HG03571 (cell line): ENCODE measurements at regions not wholly inside any gene's neighbourhood (a gene's known extent, or its start where the extent isn't known, plus 50 kb on each side); places are given as distances from the start of the nearest gene placed in this dataset.
"Not testable (repeated sequence)": the region's sequence is repeated elsewhere in the genome, so short reads cannot be mapped to it uniquely, and the experiment has no call there.

Source experiments
- ATAC-seq: cut with Tn5 transposase; IDR thresholded peaks from one replicate; pipeline ENCODE4 v1.9.1; 2021; ENCODE audit not compliant: unreplicated experiment

DNA sequence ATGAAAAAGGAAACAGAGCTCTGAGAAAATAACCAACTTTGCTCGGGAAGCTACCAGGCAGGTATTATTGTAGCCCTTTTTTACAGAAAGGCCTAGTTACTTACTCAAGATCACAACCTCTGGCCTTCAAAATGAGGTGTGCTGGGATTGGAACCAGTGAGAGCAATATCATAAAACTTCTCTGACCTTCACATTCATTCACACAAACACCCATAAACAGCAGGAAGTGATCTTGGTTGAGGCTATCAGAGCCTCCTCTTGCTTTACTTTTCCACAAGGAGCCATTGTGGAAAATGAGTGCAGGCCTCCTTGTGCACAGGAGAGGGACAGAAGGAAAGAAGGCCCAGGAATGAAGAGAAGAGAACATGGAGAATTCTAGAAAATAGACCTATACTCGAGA is 204.5 kb upstream of the NPVF start:
- no peak for ATAC-seq

DNA sequence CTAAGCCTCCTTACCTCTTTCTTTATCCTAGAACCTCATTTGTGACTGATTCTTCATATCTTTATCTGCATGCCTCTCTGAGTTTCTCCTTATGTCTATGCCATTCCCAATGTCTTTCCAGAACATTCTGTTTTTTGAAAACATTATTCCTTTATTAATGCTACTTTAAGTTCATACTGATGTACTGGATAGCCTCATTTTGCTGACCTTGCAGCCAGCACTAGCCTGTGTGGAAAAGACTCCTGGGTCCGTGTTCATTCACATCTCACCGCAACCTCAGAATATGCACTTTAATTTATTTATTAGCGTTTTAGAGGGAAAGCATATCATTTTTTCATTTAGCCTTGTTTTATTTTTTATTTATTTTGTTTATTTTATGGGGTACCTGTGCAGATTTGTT is 208.1 kb upstream of the NPVF start:
- ATAC-seq: no peak

- no peak for ATAC-seq
These were observed 209.0 kb upstream of the NPVF start for GRCh38 chr7:25437308-25437707.

DNA sequence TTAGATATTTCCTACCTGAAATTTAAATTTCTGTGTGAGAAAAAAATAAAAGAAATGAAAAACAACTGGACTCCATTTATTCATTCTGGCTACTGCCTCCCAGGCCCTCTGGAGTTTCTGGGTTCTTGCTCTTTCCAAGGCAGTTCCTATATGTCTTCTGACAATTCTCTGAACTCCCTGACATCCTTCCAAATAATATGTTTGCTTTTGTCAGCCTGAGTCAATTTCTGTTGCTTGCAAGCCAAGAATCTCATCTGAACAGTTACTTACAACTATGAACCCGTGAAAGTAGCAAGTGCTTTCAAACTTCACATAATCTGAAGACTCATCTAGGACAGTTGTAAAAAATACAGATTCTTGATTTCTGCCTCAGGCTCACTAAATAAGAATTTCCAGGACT is 216.7 kb upstream of the NPVF start:
- no peak for ATAC-seq

DNA sequence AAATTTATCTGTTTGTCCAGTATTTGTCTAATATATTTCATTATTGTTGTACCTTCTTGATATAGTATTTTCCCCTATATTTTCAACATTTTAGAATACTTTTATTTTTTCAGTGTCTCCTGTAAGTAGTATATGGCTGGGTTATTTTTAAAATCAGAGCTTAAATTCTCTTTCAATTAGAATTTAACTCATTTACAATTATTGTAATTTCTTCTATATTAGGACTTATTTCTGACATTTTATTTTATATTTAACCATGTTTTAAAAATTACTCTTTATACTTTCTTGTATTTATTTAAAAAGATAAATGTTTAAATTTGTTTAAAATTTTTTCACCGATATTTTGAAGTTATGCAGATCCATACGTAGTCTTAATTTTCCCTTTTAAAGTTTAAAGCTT is 220.0 kb upstream of the NPVF start:
- no peak for ATAC-seq

DNA sequence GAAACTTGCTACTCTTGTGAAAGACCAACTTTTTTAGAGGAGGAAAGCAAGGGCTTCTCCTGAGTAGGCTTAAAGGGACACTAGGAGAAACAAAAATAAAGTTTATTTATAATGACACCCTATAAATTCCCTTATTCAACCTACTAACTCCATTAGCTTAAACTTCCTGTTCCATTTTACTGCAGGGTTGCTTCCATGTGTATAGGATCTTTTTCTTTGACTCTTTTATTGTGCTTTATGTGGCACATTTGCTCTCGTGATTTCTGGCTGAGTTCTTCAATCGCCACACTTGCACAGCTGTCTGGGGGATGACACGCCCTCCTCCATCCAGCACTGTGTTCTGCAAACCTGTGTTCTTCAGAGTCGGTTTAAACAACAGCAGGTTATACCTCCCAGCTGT is 225.7 kb upstream of the NPVF start:
- no peak for ATAC-seq

DNA sequence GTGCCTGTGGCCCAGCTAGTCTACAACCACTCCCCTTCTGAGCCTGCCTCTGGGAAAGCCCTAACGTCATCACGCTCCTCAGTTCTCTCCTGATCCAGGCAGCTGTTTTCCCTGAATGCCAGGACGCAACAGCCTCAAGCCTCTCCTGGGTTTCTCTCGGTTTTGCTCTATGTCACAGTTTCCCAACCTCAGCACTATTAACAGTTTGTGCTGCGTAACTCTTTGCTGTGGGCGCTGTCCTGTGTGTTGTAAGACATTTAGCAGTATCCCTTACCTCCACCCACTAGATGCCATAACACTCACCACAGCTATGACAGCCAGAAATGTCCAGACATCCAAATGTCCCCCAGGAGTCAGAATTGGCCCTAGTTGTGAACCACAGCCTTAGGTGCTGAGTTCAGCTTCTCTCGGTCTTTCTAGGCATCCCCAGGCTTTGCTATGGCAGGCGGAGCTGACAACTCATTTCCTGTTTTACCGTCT is 226.3 kb upstream of the NPVF start:
- no peak for ATAC-seq

DNA sequence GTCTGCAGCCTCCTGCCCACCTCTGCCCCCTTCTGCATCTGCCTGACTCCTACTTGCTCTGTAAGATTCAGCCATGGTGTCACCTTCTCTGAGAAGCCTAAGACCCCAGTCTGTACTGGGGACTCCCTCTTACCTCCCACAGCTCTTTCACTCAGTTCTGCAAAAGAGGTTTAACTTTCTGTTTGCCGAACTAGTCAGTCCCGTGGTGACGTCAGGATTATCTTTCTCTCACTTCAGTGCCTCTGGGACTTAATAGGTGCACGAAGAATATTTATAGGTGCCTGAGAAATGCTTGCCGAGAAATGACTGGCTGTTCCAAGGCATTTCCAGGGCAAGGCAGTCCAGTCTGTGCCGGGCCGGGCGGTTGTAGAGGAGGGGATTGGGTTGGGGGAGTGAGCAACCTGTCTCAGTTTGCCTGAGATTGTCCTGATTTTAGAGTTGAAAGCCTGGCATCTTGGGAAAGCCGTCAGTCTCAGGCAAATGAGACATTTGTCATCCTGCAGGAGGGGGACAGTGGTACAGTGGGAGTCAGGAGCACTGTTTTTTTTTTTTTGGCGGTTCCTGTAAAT is 227.5 kb upstream of the NPVF start:
- ATAC-seq: no peak

GRCh38 chr7:25456467-25457171 is 228.3 kb upstream of the NPVF start:
- ATAC-seq: no peak

DNA sequence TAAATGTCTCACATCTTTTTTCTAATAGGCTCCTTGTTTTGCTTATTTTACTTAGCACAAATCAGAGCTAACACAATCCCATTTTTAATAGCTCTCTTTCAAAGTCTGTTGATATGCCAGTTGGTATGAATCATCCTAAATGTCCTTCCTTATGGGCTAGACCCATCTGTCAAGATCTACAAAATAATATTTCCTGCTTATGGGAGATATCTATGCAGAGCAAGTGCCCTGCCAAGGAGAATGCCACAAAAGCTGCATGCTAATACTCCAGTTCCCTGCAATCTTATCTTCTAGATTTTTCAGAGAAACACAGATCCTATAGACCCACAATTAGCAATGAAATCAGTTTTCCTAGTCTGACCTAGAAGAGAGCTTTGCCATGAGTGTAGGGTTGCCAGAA is 230.8 kb upstream of the NPVF start:
- no peak for ATAC-seq

- ATAC-seq: no peak
These were observed 232.1 kb upstream of the NPVF start for GRCh38 chr7:25460433-25460832.

DNA sequence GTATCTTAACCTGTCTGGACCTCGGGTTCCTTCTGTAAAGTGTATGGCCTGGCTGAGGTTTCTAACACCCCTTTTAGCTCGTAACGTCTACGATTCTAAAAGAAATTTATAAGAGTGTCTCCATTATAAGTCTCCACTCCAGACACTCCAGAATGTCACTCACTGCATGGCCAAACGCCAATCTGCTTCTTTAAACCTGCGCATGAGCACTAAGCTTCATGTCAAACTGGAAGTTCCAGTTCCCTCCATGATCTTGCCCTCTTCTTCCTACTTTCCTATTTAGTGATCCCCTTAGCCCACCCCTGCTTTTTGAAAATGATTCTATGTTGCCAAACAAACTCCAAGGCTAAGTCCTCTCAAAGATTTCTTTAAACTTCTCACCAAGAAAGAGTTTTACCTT is 241.4 kb upstream of the NPVF start:
- ATAC-seq: no peak

GRCh38 chr7:25476863-25477499 is 248.7 kb upstream of the NPVF start:
- no peak for ATAC-seq

DNA sequence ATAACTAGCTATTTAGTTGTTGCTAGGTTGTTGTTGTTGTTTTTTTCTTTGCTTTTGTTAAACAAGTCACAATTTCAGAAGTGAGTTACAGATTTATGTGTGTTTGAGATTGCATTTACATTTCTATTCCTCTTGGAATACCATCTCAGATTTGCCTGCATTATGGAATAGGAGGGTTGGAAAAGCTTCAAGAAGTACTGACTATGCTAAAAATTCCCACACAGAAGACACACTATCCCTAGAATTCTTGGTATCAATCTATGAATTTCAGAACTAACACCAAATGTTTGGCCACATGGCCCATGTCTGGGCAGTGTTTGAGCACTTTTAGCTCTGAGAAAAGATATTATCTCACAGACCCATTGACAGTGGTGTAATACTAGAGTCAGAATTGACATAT is 249.9 kb upstream of the NPVF start:
- ATAC-seq: not testable (repeated sequence)

- ATAC-seq: no peak
These were observed 250.6 kb upstream of the NPVF start for GRCh38 chr7:25478925-25479324.

DNA sequence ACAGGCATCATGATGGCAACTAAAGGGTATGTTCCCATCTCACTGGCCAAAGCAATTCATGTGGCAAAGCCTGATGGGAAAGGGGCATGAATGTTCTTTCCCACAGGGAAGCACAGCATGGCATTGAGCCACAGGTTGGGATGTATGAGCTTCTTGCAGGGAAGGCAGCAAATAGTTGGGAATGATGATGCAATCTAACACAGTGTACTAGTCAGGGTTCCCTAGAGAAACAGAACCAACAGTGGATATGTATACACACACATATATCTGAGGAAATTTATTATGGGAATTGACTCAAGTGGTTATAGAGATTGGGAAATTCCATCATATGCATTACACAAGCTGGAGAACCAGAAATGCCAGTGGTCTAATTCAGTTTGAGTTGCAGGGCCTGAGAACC is 253.6 kb upstream of the NPVF start:
- ATAC-seq: no peak

GRCh38 chr7:25482631-25483030 is 254.3 kb upstream of the NPVF start:
- ATAC-seq: no peak

DNA sequence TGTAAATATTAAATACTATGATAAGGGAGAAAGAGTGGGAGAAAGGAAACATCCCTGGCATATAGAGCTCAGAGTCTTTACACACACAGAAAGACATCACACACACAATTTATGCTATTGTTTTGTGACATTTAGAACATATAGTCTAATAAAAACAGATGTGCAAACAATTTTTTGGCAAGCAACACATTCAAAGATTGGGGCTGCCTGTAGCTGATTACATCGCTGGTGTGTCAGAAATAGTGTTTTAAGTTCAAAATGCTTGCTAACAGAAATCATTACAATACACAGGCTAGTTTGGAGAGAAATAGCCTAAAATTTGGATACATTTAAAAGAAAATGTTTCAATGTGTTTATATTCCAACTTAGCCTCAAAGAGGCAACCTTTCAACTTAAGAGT is 256.7 kb upstream of the NPVF start:
- no peak for ATAC-seq

GRCh38 chr7:25486656-25487055 is 258.4 kb upstream of the NPVF start:
- no peak for ATAC-seq

- ATAC-seq: no peak
These were observed 265.6 kb upstream of the NPVF start for GRCh38 chr7:25493805-25494366.

DNA sequence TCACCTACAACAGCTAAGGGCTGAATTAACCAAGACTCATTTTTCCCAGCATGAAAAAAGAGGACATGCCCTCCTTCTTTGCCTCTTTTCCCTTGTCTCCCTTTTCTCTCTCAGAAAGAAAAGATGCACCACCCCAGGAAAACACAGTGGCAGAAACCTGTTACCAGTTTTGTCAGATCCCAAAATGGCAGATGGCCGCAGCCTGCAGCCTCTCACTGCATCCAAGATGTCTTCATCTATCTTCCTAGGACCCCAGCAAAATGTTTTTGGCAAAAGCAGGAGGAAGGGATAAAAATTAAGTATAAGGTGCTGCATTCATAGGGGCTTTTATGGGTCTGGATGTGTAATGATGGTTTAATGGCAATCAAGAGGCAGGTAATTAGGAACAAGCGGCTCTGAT is 266.6 kb upstream of the NPVF start:
- no peak for ATAC-seq
